ENCODE measurements at regions not wholly inside any gene's neighbourhood (a gene's known extent, or its start where the extent isn't known, plus 50 kb on each side); places are given as distances from the start of the nearest gene placed in this dataset.

- DNase-seq: no peak
Observed at GRCh38 chr13:67877031-67877430, 646.9 kb upstream of the PCDH9 start.

GRCh38 chr13:67867206-67867605 is 637.1 kb upstream of the PCDH9 start:
- no peak for DNase-seq

- DNase-seq: no peak
Observed at GRCh38 chr13:67860315-67860714, 630.2 kb upstream of the PCDH9 start.

GRCh38 chr13:67859904-67860303 is 629.8 kb upstream of the PCDH9 start:
- no peak for DNase-seq

GRCh38 chr13:67857581-67858310 is 627.6 kb upstream of the PCDH9 start:
- no peak for DNase-seq

GRCh38 chr13:67856955-67857354 is 626.8 kb upstream of the PCDH9 start:
- DNase-seq: no peak

DNA sequence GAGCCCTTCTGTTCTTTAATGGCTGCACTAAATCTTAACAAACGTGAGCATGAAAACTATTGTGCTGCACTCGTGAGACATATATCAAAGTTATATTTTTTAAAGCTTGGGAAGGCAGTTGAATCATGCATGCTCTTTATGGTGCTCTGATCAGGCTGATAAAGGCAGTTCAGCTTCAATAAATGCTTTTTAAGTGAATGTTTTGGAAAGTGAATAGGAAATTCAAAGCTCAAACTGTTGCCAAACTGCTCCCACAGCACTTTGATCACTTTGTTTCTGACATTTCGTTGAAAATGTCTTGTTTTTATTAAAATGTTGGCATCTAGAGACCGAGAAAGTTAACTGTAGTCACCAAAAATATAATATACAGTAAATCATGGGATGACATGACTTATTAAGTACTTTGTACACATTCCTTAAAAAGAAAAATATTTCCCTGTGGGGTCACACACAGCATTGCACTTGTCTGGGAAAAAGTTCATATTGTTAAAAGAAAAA is 625.7 kb upstream of the PCDH9 start:
- no peak for DNase-seq

- no peak for DNase-seq
Observed at GRCh38 chr13:67854990-67855389, 624.9 kb upstream of the PCDH9 start.

- no peak for DNase-seq
Observed at GRCh38 chr13:67844574-67844973, 614.4 kb upstream of the PCDH9 start.

- DNase-seq: no peak
Observed at GRCh38 chr13:67841071-67841470, 610.9 kb upstream of the PCDH9 start.

- DNase-seq: no peak
Observed at GRCh38 chr13:67833564-67833963, 603.4 kb upstream of the PCDH9 start.

DNA sequence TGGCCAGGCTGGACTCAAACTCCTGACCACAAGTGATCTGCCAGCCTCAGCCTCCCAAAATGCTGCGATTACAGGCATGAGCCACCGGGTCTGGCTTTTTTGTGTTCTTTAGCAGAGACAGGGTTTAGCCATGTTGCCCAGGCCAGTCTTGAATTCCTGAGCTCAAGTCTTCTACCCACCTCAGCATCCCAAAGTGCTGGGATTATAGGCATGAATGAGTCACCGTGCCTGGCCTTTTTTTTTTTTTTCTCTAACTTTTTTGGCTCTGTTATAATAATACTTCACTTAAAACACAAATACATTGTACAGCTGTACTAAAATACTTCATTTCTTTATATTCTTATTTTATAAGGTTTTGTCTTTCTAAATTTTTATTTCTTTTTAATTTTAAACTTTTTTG is 599.5 kb upstream of the PCDH9 start:
- DNase-seq: no peak

GRCh38 chr13:67827992-67828391 is 597.9 kb upstream of the PCDH9 start:
- no peak for DNase-seq

GRCh38 chr13:67821606-67822005 is 591.5 kb upstream of the PCDH9 start:
- DNase-seq: no peak

- DNase-seq: peak; percentile 5
Observed at GRCh38 chr13:67806796-67807195, 576.7 kb upstream of the PCDH9 start.

- DNase-seq: no peak
Observed at GRCh38 chr13:67803118-67803517, 573.0 kb upstream of the PCDH9 start.

DNA sequence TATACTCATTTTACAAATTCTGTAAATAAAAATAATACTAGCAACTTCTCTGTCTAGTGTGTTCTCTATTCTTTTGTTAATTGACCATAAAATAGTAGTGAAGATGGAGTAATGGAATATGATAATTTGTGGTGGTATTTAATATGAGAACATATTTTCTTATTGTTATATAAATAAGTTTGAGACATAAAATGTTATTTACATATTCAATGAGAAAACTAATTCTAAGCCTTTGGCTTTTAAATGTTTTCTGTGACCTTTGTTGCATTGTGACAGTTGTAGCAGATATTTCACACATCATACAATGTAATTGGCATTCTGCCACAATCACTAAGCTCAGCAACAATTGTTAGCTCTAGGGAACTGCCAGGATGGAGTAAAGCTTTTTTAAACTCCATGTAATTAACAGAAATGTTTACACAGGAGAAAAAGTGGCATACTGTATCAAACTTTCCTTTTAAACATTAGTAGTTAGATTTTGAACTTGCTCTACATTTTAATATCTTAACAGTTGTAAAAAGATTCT is 562.1 kb upstream of the PCDH9 start:
- DNase-seq: no peak

DNA sequence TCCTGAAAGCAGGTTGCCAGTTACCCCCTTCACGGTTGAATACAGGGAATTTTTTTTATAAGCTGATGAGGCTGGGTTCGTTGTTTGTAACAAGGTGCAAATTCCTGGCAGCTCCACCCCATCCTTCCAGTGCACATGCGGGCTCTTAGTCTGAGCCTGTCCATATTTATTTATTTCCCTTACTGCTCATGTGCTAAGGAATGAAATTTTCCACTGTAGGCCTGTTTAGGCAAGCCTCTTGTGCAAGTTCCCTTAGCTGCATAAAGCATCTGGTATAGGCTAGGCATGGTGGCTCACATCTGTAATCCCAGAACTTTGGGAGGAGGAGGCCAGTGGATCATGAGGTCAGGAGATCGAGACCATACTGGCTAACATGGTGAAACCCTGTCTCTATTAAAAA is 560.9 kb upstream of the PCDH9 start:
- DNase-seq: no peak

DNA sequence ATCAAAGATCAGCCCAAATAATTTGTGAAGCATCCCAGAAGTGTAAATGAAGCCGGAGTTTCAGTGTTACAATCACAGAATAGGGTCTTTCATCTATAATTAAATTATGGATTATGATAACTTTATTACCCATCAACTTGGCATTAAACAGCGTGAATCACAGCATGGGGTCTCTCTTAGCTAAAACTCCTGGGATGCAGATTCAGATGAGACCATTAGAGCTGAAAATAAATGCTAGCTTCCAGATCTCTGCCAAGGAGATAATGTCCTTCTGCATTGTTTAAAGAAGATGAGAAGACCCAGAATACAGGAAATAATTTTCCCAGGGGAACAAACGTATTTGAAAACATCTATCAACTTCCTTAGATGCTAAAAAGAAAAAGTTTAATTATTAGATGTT is 546.0 kb upstream of the PCDH9 start:
- no peak for DNase-seq

DNA sequence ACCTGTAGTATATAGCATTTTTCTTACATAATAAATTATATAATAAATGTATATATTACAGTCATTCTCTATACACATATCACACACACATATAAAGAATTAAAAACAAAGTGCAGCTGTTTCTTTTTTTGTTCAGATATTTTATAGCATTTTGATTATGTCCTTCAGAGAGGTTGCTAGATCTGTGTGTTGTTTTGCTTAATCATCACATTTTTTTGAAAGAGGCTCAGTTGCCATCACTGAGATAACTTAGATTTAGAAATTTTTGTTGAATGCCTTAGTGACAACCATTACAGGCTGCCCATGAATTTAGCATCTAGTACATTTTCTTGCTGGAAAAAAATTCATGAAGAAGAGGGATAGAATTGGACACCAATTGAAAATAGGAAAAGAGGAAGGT is 545.2 kb upstream of the PCDH9 start:
- no peak for DNase-seq

DNA sequence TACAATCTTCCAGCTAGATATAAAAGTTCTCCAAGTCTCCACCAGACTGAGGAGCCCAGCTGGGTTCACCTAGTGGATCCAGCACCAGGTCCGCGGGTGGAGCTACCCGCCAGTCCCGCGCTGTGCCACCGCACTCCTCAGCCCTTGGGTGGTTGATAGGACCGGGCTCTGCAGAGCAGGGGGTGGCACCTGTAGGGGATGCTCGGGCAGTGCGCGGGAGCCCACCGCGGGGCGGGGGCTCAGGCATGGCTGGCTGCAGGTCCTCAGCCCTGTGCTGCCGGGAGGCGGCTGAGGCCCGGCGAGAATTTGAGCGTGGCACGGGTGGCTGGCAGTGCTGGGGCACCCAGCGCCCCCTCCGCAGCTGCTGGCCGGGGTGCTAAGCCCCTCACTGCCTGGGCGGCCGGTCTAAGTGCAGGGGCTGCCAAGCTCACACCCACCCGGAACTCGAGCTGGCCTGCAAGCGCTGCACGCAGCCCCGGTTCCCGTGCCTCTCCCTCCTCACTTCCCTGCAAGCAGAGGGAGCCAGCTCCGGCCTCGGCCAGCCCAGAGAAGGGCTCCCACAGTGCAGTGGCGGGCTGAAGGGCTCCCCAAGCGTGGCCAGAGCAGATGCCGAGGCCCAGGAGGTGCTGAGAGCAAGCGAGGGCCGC is 542.8 kb upstream of the PCDH9 start:
- DNase-seq: no peak

- DNase-seq: no peak
Observed at GRCh38 chr13:67771106-67771505, 541.0 kb upstream of the PCDH9 start.

GRCh38 chr13:67769987-67770341 is 539.8 kb upstream of the PCDH9 start:
- no peak for DNase-seq

Data from NCI-H2029 (cell line).